Endodermal cell (in vitro differentiated cells): ENCODE measurements at regions not wholly inside any gene's neighbourhood (a gene's known extent, or its start where the extent isn't known, plus 50 kb on each side); places are given as distances from the start of the nearest gene placed in this dataset.

ENCODE experiments used
- DNase-seq: peaks from one replicate; pipeline ENCODE4 v3.0.0-alpha.2; 2017
- H3K27ac ChIP-seq: 2 replicates; pipeline ENCODE4 v1.5.1; 2013; ENCODE audit warnings: mild to moderate bottlenecking, low read depth, low read length, moderate library complexity
- H3K27me3 ChIP-seq: 2 replicates; pipeline ENCODE4 v1.6.1; 2013; ENCODE audit warnings: mild to moderate bottlenecking, low read length, moderate library complexity; ENCODE audit not compliant: insufficient read depth, control insufficient read depth, poor library complexity, severe bottlenecking
- H3K36me3 ChIP-seq: 2 replicates; pipeline ENCODE4 v1.7.0; 2013; ENCODE audit warnings: mild to moderate bottlenecking, low read length, moderate library complexity; ENCODE audit not compliant: control insufficient read depth, insufficient read depth
- H3K4me1 ChIP-seq: one replicate; pipeline ENCODE4 v1.7.0; 2013; ENCODE audit warnings: low read length; ENCODE audit not compliant: control insufficient read depth, insufficient read depth
- H3K4me3 ChIP-seq: 2 replicates; pipeline ENCODE4 v1.5.1; 2013; ENCODE audit warnings: mild to moderate bottlenecking, low read length, moderate library complexity
- H3K9ac ChIP-seq: 2 replicates; pipeline ENCODE4 v1.6.1; 2013; ENCODE audit warnings: mild to moderate bottlenecking, low read length, moderate library complexity; ENCODE audit not compliant: poor library complexity, severe bottlenecking; ENCODE audit errors: extremely low read depth
- H3K9me3 ChIP-seq: 2 replicates; pipeline ENCODE4 v1.6.1; 2013; ENCODE audit warnings: mild to moderate bottlenecking, low read length, moderate library complexity; ENCODE audit not compliant: control insufficient read depth
- H3K27ac Mint-ChIP-seq: 2 replicates; pipeline ENCODE4 v1.8.0; 2020; ENCODE audit warnings: mixed read lengths
- H3K27me3 Mint-ChIP-seq: 2 replicates; pipeline ENCODE4 v1.8.0; 2021; ENCODE audit warnings: mild to moderate bottlenecking, mixed read lengths; ENCODE audit not compliant: insufficient read depth
- H3K36me3 Mint-ChIP-seq: 2 replicates; pipeline ENCODE4 v1.8.0; 2020; ENCODE audit warnings: low read depth, mixed read lengths
- H3K4me1 Mint-ChIP-seq: 2 replicates; pipeline ENCODE4 v1.8.0; 2020; ENCODE audit warnings: mixed read lengths
- H3K4me3 Mint-ChIP-seq: 2 replicates; pipeline ENCODE4 v1.8.0; 2020; ENCODE audit warnings: mild to moderate bottlenecking, moderate library complexity, mixed read lengths
- H3K9me3 Mint-ChIP-seq: 2 replicates; pipeline ENCODE4 v1.8.0; 2020; ENCODE audit warnings: mild to moderate bottlenecking, mixed read lengths
- WGBS, 2 experiments: methylation state at CpG; one replicate each; pipeline versions ENCODE4 v1.1.5 to v1.1.7; 2013; ENCODE audit warnings: missing lambda C conversion rate in 2 of 2, mixed read lengths in 1 of 2; ENCODE audit not compliant: insufficient coverage in 1 of 2, insufficient read length in 1 of 2; 5-methylcytosine and 5-hydroxymethylcytosine counted together
- TF ChIP-seq, protein P1 (sequence below): fragments of 200-600 bp; sonication (generic); conservative IDR thresholded peaks from 2 replicates; pipeline ENCODE4 v1.5.0; 2021; ENCODE audit warnings: antibody characterized with exemption, mild to moderate bottlenecking

DNA sequence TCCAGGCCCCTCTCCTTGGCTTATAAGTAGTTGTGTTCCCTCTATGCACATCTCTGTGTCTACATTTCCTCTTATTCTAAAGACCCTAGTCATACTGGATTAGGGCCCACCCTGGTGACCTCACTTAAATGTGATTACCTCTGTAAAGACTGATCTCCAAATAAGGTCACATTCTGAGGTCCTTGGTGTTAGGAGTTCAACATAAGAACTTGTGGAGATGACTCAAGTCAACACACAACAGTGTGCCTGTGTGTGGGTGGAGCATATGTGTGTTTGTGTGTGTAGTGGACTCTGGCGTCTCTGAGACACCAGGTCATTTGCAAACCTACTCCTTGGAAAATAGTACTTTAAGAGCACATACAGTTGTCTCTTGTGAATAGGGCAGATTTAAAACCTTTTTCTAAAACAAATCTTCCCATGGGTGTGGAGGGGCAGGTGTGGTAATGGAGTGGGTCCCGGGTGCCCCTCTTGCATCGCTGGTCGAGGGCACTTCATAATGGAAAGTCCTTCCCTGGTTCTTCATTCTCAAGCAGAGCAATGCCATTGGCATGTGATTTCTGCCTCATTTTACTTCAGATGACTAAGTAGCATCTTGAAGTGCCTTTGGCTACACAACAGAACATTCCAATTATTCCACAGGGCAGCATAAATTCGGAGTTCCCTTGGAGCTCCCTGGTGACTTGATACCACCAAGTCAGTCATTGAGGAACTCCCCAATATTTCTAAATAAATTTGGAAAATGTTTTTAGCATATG lies 84.4 kb downstream of the C9orf152 start:
- Histone ChIP-seq H3K9ac (no peak overlapping the region), H3K27me3 (no peaks in the 10 kb centered on the region), H3K9me3 (no peaks in the 10 kb centered on the region), H3K27ac (no peak overlapping the region), H3K4me3 (no peak overlapping the region), H3K4me1 (peaks cover 21% of the 10 kb centered on the region), H3K36me3 (no peaks in the 10 kb centered on the region)
- DNase-seq: no peak
- Mint-ChIP-seq H3K36me3 (no peaks in the 10 kb centered on the region), H3K4me1 (peaks cover 70% of the 10 kb centered on the region), H3K27me3 (no peaks in the 10 kb centered on the region), H3K4me3 (no peak overlapping the region), H3K9me3 (no peaks in the 10 kb centered on the region), H3K27ac (no peak overlapping the region)
- TF ChIP-seq, protein P1, sequence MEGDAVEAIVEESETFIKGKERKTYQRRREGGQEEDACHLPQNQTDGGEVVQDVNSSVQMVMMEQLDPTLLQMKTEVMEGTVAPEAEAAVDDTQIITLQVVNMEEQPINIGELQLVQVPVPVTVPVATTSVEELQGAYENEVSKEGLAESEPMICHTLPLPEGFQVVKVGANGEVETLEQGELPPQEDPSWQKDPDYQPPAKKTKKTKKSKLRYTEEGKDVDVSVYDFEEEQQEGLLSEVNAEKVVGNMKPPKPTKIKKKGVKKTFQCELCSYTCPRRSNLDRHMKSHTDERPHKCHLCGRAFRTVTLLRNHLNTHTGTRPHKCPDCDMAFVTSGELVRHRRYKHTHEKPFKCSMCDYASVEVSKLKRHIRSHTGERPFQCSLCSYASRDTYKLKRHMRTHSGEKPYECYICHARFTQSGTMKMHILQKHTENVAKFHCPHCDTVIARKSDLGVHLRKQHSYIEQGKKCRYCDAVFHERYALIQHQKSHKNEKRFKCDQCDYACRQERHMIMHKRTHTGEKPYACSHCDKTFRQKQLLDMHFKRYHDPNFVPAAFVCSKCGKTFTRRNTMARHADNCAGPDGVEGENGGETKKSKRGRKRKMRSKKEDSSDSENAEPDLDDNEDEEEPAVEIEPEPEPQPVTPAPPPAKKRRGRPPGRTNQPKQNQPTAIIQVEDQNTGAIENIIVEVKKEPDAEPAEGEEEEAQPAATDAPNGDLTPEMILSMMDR: no peak
- 85 to 100% methylated on average over 1 to 5 of the region's 5 CpGs for WGBS, 2 experiments

DNA sequence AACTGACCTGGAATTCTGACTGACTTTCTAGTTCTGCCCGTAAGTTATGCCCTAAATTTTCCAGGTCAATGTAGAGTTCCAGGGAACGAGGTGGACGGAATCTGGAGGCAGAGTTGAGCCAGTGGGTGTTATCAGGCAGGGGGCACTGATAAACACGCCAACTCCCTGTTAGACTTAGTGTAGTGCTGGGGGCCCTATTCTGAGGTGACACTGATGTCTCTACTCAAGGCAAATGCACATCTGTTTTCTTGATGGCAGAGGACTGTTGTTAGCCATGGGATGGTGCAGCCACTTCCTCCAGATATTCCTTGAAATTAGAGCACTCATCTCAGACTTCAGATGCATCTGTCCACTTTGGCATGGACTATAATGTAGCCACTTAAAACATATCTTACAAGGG lies 83.5 kb downstream of the C9orf152 start:
- Histone ChIP-seq H3K9ac (no peak overlapping the region), H3K27ac (no peak overlapping the region), H3K36me3 (no peaks in the 10 kb centered on the region), H3K27me3 (no peaks in the 10 kb centered on the region), H3K4me1 (peaks cover 21% of the 10 kb centered on the region), H3K4me3 (peak overlapping the region; percentile 30), H3K9me3 (no peaks in the 10 kb centered on the region)
- Mint-ChIP-seq H3K9me3 (no peaks in the 10 kb centered on the region), H3K4me3 (peak overlapping the region; percentile 57), H3K27me3 (no peaks in the 10 kb centered on the region), H3K27ac (peak overlapping the region; percentile 97), H3K4me1 (peaks cover 77% of the 10 kb centered on the region), H3K36me3 (no peaks in the 10 kb centered on the region)
- DNase-seq: no peak
- TF ChIP-seq, protein P1: no peak
- 89 to 100% methylated on average over 3 to 4 of the region's 4 CpGs for WGBS, 2 experiments

- Mint-ChIP-seq H3K4me1 (peaks cover 82% of the 10 kb centered on the region), H3K36me3 (no peaks in the 10 kb centered on the region), H3K27ac (peak overlapping the region; percentile 97), H3K9me3 (no peaks in the 10 kb centered on the region), H3K4me3 (peak overlapping the region; percentile 57), H3K27me3 (no peaks in the 10 kb centered on the region)
- DNase-seq: peak; percentile 93
- Histone ChIP-seq H3K27me3 (no peaks in the 10 kb centered on the region), H3K9me3 (no peaks in the 10 kb centered on the region), H3K4me1 (peaks cover 21% of the 10 kb centered on the region), H3K27ac (peak overlapping the region; percentile 78), H3K9ac (peak overlapping the region; percentile 61), H3K36me3 (no peaks in the 10 kb centered on the region), H3K4me3 (peak overlapping the region; percentile 74)
- TF ChIP-seq, protein P1: no peak
- 38 to 54% methylated on average over 7 to 16 of the region's 16 CpGs for WGBS, 2 experiments
These were observed 82.7 kb downstream of the C9orf152 start for GRCh38 chr9:110125207-110125751.
